PC-3 (cell line): ENCODE measurements at regions not wholly inside any gene's neighbourhood (a gene's known extent, or its start where the extent isn't known, plus 50 kb on each side); places are given as distances from the start of the nearest gene placed in this dataset.

Source experiments
- ATAC-seq: fragments of 200-7000 bp; cut with Tn5 transposase; 2 replicates; pipeline ENCODE4 v1.9.1; 2020; ENCODE audit warnings: mild to moderate bottlenecking, moderate library complexity
- BruUV-seq: library from RNA; stranded (reverse); fragments of 400-500 nt; replicated peaks from 2 replicates; lab custom pipeline; 2021; lab: Mats Ljungman, UMichigan
- CTCF ChIA-PET: fragments of 300-600 bp; sonication (Branson Sonifier 250); formaldehyde crosslinking; loops from one replicate; lab custom pipeline; 2022; ENCODE audit warnings: antibody characterized with exemption; lab: Charles Lee
- POLR2A ChIA-PET: fragments of 300-600 bp; sonication (Branson Sonifier 250); formaldehyde crosslinking; loops from one replicate; lab custom pipeline; 2022; ENCODE audit warnings: antibody characterized with exemption; ENCODE audit not compliant: unreplicated experiment; lab: Charles Lee
- DNase-seq: peaks from one replicate; pipeline ENCODE4 v3.0.0-alpha.2; 2015
- H2AFZ ChIP-seq: fragments of 300-600 bp; sonication (generic); 2 replicates; pipeline ENCODE4 v1.6.0; 2016; ENCODE audit warnings: antibody characterized with exemption, low read length
- H3F3A ChIP-seq: fragments of 300-600 bp; sonication (generic); one replicate; pipeline ENCODE4 v1.6.0; 2017; ENCODE audit warnings: antibody characterized with exemption, low read length, control low read depth, mild to moderate bottlenecking; ENCODE audit not compliant: unreplicated experiment
- H3K27ac ChIP-seq: fragments of 300-600 bp; sonication (generic); 2 replicates; pipeline ENCODE4 v1.5.1; 2016; ENCODE audit warnings: mild to moderate bottlenecking, low read length
- H3K27me3 ChIP-seq: fragments of 300-600 bp; sonication (generic); 2 replicates; pipeline ENCODE4 v1.6.1; 2016; ENCODE audit warnings: low read length, mixed read lengths
- H3K36me3 ChIP-seq: fragments of 300-600 bp; sonication (generic); 2 replicates; pipeline ENCODE4 v1.6.1; 2016; ENCODE audit warnings: low read depth, mixed run types, low read length, mixed read lengths
- H3K4me1 ChIP-seq: fragments of 300-600 bp; sonication (generic); 2 replicates; pipeline ENCODE4 v1.5.1; 2016; ENCODE audit warnings: low read length; ENCODE audit not compliant: insufficient read depth
- H3K4me2 ChIP-seq: fragments of 300-600 bp; sonication (generic); 2 replicates; pipeline ENCODE4 v1.6.0; 2016; ENCODE audit warnings: low read length
- H3K4me3 ChIP-seq: fragments of 300-600 bp; sonication (generic); 2 replicates; pipeline ENCODE4 v1.5.1; 2016; ENCODE audit warnings: mild to moderate bottlenecking, low read length, mixed read lengths
- H3K79me2 ChIP-seq: fragments of 300-600 bp; sonication (generic); 2 replicates; pipeline ENCODE4 v1.6.1; 2017; ENCODE audit warnings: low read length, mixed read lengths
- H3K9ac ChIP-seq: fragments of 300-600 bp; sonication (generic); 2 replicates; pipeline ENCODE4 v1.6.0; 2016; ENCODE audit warnings: mild to moderate bottlenecking, low read length
- H3K9me2 ChIP-seq: fragments of 300-600 bp; sonication (generic); replicated peaks from 2 replicates; pipeline ENCODE4 v1.6.1; 2016; ENCODE audit warnings: mixed run types, low read length, mixed read lengths
- H3K9me3 ChIP-seq: fragments of 300-600 bp; sonication (generic); 2 replicates; pipeline ENCODE4 v1.6.1; 2016; ENCODE audit warnings: low read length, mixed read lengths
- H4K20me1 ChIP-seq: fragments of 300-600 bp; sonication (generic); 2 replicates; pipeline ENCODE4 v1.6.1; 2016; ENCODE audit warnings: low read length, mixed read lengths
- EZH2 ChIP-seq: fragments of 300-600 bp; sonication (generic); IDR thresholded peaks from one replicate; pipeline ENCODE4 v1.6.1; 2017; ENCODE audit warnings: antibody characterized with exemption, mild to moderate bottlenecking, low read length; ENCODE audit not compliant: unreplicated experiment
- EZH2phosphoT487 ChIP-seq: fragments of 300-600 bp; sonication (generic); IDR thresholded peaks from 2 replicates; pipeline ENCODE4 v1.6.1; 2018; ENCODE audit warnings: mild to moderate bottlenecking, antibody characterized with exemption, low read length, borderline replicate concordance
- intact Hi-C: fragments of 100-400 bp; cut with micrococcal nuclease; formaldehyde crosslinking; loops from 2 replicates; pipeline ENCODE4 v1.9.0; 2023
- TF ChIP-seq, protein P1 (sequence below): fragments of 300-600 bp; sonication (generic); conservative IDR thresholded peaks from 2 replicates; pipeline ENCODE4 v1.5.1; 2017; ENCODE audit warnings: antibody characterized with exemption, low read depth, mild to moderate bottlenecking, low read length

GRCh38 chr14:101133068-101133467 lies 229.5 kb upstream of the RTL1 start:
- Histone ChIP-seq H3K9ac (no peak overlapping the region), H3K79me2 (no peaks in the 10 kb centered on the region), H2AFZ (no peak overlapping the region), H3K36me3 (no peaks in the 10 kb centered on the region), H3K4me1 (no peaks in the 10 kb centered on the region), H3F3A (no peaks in the 10 kb centered on the region), H3K9me2 (no peaks in the 10 kb centered on the region), H4K20me1 (no peaks in the 10 kb centered on the region), H3K9me3 (no peaks in the 10 kb centered on the region), H3K4me3 (no peak overlapping the region), H3K27me3 (peaks cover 25% of the 10 kb centered on the region), H3K4me2 (no peak overlapping the region), H3K27ac (no peak overlapping the region)
- TF ChIP-seq EZH2 (no peak), EZH2phosphoT487 (no peak)
- TF ChIP-seq, protein P1, sequence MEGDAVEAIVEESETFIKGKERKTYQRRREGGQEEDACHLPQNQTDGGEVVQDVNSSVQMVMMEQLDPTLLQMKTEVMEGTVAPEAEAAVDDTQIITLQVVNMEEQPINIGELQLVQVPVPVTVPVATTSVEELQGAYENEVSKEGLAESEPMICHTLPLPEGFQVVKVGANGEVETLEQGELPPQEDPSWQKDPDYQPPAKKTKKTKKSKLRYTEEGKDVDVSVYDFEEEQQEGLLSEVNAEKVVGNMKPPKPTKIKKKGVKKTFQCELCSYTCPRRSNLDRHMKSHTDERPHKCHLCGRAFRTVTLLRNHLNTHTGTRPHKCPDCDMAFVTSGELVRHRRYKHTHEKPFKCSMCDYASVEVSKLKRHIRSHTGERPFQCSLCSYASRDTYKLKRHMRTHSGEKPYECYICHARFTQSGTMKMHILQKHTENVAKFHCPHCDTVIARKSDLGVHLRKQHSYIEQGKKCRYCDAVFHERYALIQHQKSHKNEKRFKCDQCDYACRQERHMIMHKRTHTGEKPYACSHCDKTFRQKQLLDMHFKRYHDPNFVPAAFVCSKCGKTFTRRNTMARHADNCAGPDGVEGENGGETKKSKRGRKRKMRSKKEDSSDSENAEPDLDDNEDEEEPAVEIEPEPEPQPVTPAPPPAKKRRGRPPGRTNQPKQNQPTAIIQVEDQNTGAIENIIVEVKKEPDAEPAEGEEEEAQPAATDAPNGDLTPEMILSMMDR: no peak
- ChIA-PET CTCF (no interaction called here), POLR2A (no interaction called here)
- no peak for DNase-seq
- BruUV-seq: no TSS peak
- ATAC-seq: no peak
- intact Hi-C loops: no loop called here

DNA sequence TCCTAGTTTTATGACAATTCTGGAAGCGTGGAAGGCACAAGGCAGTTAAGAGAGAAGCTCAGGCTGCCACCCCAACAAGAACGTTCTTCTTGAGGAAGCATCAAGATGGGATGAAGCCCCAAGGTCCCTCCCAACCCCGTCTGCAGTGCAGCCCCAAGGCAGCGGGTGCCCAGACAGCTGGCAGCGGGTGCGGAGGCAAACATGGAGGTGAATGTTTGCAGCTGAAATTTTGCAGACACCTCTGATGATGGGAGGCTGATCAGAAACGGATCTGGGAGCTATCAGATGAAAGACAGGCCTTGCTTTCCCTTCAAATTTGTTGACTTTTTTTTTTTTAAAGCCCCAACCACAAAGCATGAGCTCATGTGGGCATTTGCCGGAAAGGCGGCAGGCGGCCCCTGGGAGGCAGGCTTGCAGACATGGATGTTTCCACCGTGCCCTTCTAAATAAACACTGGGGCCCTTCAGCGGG lies 230.7 kb upstream of the RTL1 start:
- H3K27me3 ChIP-seq: peaks cover 14% of the 10 kb centered on the region; the same call in 1 of the 2 replicates
- H3K4me1 ChIP-seq: no peaks in the 10 kb centered on the region
- no peaks in the 10 kb centered on the region for H4K20me1 ChIP-seq
- BruUV-seq: no TSS peak
- POLR2A ChIA-PET: no interaction called here
- TF ChIP-seq EZH2 (no peak), EZH2phosphoT487 (no peak)
- TF ChIP-seq, protein P1: no peak
- H3F3A ChIP-seq: no peaks in the 10 kb centered on the region
- H3K36me3 ChIP-seq: no peaks in the 10 kb centered on the region
- no peak overlapping the region for H3K4me2 ChIP-seq
- no peaks in the 10 kb centered on the region for H3K9me3 ChIP-seq
- ATAC-seq: no peak
- intact Hi-C loops: no loop called here
- H3K9ac ChIP-seq: no peak overlapping the region
- H3K79me2 ChIP-seq: no peaks in the 10 kb centered on the region
- no peak overlapping the region for H2AFZ ChIP-seq
- no peak overlapping the region for H3K27ac ChIP-seq
- H3K9me2 ChIP-seq: no peaks in the 10 kb centered on the region
- H3K4me3 ChIP-seq: no peak overlapping the region
- CTCF ChIA-PET: no interaction called here
- no peak for DNase-seq

DNA sequence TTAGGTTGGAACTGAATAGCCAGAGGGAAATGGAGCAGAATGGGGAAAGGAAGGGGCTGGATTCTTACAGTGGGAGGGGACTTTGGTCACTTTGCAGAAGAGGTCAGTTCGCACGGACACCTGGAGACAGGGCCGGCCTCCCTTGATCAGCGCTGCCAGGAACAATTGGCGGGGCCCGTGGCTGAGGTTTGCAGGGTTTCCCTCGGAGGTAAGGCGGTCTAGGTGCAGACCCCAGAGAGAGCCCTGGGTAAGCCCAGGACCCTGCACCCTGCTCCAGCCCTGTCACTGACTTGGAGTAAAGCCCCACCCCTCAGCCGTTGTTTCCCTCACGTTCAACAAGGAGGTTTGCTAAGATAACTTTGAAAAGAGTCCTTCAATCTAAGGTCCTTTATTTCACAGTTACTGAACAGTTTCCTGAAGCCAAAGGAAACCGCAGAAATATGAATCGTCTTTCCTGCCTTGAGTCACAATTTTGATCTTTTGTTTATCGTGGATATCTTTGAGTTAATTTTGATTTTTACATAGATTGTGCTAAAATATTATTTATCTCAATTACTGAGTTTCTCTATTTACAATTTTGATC lies 231.4 kb upstream of the RTL1 start:
- H3K4me3 ChIP-seq: no peak overlapping the region
- no peaks in the 10 kb centered on the region for H3K79me2 ChIP-seq
- H3K36me3 ChIP-seq: no peaks in the 10 kb centered on the region
- no peaks in the 10 kb centered on the region for H3F3A ChIP-seq
- ChIA-PET POLR2A (no interaction called here), CTCF (no interaction called here)
- H3K9me3 ChIP-seq: no peaks in the 10 kb centered on the region
- H3K9ac ChIP-seq: no peak overlapping the region
- no peaks in the 10 kb centered on the region for H3K4me1 ChIP-seq
- intact Hi-C loops: no loop called here
- no TSS peak for BruUV-seq
- no peaks in the 10 kb centered on the region for H3K9me2 ChIP-seq
- peaks cover 7% of the 10 kb centered on the region; the same call in 1 of the 2 replicates for H3K27me3 ChIP-seq
- ATAC-seq (no peak), DNase-seq (no peak)
- no peaks in the 10 kb centered on the region for H4K20me1 ChIP-seq
- H3K27ac ChIP-seq: no peak overlapping the region
- H2AFZ ChIP-seq: no peak overlapping the region
- TF ChIP-seq EZH2phosphoT487 (no peak), EZH2 (no peak)
- TF ChIP-seq, protein P1: no peak
- H3K4me2 ChIP-seq: no peak overlapping the region
